ENCODE measurements at regions not wholly inside any gene's neighbourhood (a gene's known extent, or its start where the extent isn't known, plus 50 kb on each side); places are given as distances from the start of the nearest gene placed in this dataset.
"Not testable (repeated sequence)": the region's sequence is repeated elsewhere in the genome, so short reads cannot be mapped to it uniquely, and the experiment has no call there.

DNA sequence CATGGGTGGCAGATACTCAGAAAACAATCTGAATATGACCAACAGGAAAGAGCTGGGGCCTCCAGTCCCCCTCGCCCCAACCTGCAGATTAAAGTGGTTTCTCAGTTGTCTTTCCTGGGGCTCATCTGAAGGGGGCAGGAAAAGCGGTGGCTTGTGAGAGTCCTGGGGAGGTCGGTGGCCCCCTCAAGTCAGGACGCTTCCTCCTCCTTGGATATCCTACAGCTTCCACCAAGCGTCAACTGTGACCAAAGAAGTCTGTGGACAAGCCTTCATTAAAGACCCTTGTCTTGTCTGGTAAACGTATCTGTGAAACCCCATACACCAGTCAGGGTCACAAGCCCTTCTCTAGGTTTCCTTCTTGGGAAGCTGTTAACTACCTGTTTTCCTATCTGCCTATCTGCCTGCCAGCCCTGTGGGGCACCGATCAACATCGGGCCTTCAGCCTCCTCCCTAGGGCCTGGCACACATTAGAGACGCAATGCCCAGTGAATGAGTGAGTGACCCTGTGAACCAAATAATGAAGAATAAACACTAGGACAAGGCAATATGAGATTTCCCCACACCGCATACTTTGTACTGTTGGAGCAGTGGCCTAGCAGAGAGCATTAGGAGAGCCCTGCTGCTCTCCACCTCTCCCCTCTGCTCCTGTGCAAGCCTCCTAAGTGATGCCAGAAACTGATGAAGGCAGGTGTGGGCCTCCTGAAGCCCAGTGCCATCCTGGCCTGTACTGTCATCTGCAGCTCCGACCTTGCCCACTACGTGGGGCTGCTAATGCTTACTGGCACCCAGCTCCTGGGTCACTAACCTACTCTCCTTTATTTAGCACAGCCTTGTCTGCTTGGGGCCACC, 1317.8 kb downstream of the UQCRFS1 start:
- H3K4me3 ChIP-seq (ENCODE audit: low read depth, low read length): no peak overlapping the region

DNA sequence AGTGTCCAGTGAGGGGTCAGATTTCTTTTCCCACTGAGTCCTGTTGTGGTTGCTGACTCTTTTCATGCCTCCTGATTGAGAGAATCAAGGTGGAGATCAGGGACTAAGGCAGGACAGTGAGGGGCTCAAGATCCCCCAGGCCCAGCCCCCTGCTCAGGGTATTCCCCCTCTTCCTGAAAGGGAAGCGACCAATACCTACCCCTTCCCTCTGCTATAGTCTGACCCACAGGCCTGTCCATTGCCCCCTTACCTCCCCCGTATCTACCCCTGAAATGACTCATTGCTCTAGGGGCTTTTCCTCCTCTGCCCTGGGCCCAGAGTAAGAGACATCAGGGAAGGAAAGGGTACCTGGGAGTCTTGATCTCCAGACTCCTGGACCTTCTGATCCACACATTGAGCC, 1320.5 kb downstream of the UQCRFS1 start:
- H3K4me3 ChIP-seq (ENCODE audit: low read depth, low read length): no peak overlapping the region

DNA sequence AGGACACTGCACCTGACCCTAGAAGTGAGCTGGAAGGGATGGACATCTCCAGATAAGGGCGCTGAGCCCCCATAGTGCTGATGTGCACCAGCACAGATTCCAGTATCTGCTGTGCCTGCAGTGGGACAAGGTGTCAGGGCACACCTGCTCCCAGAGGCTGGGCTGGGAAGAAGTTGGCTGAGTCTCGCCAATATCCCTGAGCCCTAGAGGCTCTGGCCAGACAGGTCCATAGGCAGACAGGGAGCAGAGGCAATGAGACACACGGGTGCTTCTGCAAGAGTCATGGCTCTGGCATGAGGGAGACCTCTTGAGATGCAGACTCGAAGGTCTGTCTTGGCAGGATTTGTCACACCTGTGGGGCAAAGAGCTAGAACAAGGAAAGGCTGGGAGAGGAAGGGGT, 1321.5 kb downstream of the UQCRFS1 start:
- no peak overlapping the region for H3K4me3 ChIP-seq (ENCODE audit: low read depth, low read length)

DNA sequence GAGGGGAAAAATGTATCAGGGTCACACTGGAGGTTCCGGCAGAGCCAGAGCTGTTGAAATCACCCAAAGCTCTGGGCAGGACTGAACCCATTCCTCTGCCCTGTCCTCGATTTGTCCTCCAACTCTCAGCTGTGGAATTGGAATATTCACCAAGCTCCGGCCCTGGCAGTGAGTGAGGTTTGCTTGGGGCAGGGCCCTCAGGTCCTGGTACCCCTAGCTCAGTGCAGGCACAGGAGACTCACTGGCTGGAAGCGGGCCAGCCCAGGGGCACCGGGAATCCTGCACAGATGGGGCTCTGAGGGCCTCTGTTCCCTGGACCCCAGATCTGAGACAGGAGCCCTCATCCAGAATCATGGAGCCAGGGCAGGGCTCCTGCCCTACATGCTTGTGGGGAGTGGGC, 1322.3 kb downstream of the UQCRFS1 start:
- H3K4me3 ChIP-seq (ENCODE audit: low read depth, low read length): no peak overlapping the region

DNA sequence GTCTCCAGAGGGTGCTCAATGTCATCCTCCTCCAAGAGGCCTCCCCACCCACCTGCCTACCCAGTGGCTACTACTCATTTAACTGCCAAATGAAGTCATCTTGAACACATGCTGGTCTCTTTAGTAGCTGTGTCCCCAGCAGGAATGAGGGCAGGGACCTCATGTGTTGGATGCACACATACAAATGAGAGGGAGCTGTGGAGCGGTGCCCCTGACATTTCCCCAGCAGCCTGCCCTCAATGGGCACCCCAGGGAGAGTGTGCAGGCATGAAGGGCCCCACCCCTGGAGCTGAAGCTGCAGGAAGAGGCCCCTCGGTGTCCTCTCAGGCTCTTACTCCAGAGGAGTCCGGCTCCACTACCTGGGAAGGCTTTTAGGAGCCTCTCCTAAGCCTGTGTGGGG, 1322.7 kb downstream of the UQCRFS1 start:
- no peak overlapping the region for H3K4me3 ChIP-seq (ENCODE audit: low read depth, low read length)

DNA sequence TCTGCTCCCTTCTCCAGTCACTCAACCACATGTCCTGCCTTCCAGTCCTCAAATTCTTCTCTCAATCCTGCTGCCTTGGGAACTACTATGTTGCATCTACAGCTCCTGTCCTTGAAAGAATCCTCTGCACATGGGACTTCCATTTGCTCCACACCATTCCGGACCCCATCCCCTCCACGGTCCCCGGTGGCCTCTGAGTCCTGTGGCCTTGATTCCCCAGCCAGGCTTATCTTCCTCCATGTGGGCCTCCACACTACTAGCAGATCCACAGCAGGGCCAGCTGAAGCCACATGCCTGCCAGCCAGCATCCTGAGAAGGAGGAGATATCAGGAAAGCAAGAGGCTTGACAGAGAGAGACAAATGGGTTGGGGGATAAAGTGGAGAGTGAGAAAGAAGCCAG, 1323.8 kb downstream of the UQCRFS1 start:
- no peak overlapping the region for H3K4me3 ChIP-seq (ENCODE audit: low read depth, low read length)

DNA sequence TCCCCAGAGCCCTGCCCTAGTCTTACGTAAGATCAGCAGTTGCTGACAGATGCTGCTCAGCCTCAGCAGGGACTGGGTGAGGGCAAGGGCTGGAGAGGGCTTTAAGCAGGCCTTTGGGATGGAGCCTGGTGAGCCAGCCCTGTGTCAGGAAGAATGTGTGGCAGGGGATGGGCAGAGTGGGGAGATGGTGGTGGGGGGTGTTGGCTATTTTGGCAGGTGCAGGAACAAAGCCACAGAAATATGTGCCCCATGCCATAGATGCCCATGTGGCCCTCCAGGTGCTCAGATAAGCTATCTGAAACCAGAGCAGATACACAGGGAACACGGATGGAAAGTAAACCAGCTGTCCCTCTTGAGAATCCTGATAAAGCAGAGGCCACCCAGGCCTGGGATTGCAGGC, 1325.0 kb downstream of the UQCRFS1 start:
- H3K4me3 ChIP-seq (ENCODE audit: low read depth, low read length): no peak overlapping the region

DNA sequence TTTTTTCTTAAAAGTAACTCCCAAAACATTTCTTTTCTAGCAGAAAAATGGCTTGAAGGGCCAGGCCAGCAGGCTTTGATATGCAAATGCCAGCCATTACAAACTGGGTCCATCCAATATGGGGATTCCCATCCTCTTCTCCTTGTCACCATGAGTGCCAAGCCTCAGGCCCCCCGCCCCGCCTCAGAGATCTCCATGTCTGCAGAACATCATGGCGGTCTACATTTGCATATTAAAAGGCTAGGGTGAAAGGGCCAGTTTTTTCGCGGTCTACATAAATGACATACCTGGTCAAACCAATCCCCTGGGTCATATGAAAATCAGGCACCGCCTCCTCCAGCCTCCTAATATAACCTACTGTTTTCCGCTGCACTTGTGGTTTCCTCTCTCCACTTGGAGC, 1327.6 kb downstream of the UQCRFS1 start:
- H3K4me3 ChIP-seq (ENCODE audit: low read depth, low read length): no peak overlapping the region

DNA sequence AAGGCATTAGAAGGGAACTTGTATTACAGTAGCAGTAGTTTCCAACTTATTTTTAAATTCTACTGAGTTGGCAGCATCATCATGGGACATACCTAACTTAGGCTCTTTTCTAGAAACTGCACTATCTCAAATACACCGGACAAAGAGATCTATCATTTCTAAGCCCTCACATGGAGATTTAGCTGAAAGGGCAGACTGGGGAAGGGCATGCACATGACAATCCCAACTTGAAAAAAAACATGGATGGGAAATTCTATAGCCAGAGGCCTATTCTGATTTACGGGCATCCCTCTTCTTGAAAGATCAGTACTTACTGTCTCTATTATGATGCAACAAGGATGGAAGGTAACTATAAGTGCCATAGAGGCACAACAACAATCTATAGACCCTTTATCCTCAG, 1328.6 kb downstream of the UQCRFS1 start:
- no peak overlapping the region for H3K4me3 ChIP-seq (ENCODE audit: low read depth, low read length)

DNA sequence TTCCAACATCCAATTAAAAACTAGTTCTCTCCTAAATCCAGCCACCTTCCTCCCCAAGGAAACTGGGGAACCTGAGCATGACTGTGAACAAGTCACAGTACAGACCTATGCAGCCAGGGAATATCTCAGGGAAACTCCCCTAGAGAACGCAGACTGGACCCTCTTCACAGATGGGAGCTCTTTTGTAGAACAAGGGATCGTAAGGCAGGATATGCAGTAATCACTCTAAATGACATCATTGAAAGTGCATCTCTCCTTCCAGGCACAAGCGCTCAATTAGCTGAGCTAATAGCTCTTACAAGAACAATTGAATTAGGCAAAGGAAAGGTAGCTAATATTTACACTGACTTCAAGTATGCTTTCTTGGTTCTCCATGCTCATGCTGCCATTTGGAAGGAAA, 1331.7 kb downstream of the UQCRFS1 start:
- no peak overlapping the region for H3K4me3 ChIP-seq (ENCODE audit: low read depth, low read length)

DNA sequence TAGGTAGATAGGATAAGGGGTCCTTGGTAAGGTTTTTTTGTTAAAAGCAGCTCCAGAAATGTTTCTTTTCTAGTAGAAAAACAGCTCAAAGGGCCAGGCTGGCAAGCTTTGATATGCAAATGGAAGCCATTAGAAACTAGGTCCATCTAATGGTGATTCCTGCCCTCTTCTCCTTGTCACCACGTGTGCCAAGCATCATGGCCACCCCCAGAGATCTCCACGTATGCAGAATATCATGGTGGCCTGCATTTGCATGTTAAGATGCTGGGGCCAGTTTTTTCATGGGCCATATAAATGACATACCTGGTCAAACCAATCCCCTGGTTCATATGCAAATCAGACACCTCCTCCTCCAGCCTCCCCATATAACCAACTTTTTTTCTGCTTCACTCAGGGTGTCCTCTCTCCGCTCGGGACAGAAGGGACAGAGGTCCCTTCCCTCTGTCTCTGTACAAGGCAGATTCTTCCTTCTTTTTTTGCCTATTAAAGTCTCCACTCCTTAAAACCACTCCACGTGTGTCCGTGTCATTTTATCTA, 1335.9 kb downstream of the UQCRFS1 start:
- H3K4me3 ChIP-seq (ENCODE audit: low read depth, low read length): no peak overlapping the region

DNA sequence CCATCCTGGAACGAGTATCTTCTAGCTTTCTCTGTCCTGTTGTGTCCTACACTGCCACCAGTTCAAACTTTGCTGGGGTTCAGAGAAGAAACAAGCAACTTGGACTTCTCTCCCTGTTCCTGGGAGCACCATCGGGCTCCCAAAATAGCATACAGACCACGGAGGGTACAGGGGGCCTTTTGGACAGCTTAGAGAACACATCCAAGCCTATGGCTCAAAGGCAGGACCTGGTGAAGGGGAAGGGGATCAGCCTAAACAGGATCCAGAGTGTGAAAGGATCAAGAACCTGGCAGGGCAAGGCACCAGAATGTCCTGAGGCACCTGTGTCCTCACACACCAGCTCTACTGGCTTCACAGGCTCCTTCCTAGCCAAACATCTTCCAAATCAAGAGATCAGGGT, 1336.5 kb downstream of the UQCRFS1 start:
- no peak overlapping the region for H3K4me3 ChIP-seq (ENCODE audit: low read depth, low read length)

DNA sequence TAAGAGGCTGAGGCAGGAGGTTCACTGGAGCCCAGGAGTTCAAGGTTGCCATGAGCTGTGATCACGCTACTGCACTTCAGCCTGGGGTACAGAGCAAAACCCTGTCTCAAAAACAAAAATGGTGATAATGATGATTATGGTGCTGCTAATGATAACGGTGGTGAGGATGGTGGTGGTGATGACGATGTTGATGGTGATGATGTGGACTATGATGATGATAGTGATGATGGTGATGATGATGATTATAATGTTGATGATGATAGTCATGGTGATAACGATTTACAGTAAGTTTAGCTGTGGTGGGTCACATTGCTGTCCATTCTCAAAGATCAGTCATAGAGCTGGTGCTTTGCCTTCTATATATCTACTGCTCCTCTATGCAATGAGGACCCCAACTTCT, 1340.6 kb downstream of the UQCRFS1 start:
- no peak overlapping the region for H3K4me3 ChIP-seq (ENCODE audit: low read depth, low read length)

DNA sequence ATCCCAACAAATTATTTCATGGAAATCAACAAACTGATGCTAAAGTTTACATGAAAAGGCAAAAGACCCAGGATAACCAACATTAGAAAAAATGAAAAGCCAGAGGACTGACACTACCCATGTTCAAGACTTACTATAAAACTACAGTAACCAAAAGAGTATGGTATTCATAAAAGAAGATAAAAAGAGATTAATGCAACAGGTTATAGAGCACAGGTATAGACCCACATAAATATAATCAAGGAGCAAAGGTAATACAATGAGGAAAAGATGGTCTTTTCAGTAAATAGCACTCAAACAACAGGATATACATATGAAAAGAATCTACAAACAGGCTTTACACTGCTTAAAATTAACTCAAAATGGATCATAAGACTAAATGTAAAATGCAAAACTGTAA, 1342.7 kb downstream of the UQCRFS1 start:
- no peak overlapping the region for H3K4me3 ChIP-seq (ENCODE audit: low read depth, low read length)

DNA sequence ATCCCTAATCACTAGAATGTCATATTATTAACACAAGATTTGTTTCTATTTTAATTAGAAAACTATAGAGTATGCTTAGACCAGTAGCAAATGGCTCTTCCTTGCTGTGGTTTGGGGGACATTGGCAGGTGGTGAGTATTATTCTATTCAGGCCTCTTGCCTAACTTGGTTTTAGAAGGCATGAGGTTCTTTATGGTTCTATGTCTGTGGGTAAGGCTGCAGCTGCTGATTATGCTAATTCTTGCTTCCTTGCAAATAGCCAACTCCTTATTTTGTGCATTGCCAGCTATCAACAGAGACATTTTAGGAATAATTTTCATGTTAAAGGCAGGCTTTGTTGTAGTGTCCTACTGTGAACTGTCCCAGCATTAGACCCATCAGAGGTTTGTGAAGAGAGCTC, 1344.9 kb downstream of the UQCRFS1 start:
- H3K4me3 ChIP-seq (ENCODE audit: low read depth, low read length): no peak overlapping the region

DNA sequence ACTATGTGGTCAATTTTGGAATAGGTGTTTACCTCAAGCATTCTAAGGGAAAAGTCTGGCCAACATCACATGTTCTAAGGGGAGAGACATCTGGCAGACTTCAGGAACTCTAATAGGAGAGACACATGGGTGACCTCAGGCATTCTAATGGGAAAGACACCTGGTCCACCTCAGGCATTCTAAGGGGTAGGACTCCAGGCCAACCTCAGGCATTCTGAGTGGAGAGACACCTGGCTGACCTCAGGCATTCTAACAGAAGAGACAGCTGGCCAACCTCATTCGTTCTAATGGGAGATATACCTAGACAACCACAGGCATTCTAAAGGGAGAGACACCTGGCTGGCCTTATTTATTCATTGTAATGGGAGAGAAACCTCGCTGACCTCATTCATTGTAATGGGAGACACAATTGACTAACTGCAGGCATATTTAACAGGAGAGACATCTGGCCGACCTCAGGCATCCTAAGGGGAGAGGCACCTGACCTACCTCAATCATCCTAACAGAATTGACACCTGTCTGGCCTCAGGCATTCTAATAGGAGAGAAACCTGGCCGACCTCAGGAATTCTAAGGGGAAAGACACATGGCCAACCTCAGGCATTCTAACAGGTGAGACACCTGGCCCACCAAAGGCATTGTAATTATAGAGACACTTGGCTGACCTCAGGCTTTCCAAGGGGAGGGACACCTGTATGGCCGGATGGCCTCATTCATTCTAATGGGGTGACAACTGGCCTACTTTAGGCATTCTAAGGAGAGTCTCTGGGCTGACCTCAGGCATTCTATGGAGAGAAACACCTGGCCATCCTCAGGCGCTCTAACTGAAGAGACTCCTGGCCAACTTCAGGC, 1346.8 kb downstream of the UQCRFS1 start:
- no peak overlapping the region for H3K4me3 ChIP-seq (ENCODE audit: low read depth, low read length)

DNA sequence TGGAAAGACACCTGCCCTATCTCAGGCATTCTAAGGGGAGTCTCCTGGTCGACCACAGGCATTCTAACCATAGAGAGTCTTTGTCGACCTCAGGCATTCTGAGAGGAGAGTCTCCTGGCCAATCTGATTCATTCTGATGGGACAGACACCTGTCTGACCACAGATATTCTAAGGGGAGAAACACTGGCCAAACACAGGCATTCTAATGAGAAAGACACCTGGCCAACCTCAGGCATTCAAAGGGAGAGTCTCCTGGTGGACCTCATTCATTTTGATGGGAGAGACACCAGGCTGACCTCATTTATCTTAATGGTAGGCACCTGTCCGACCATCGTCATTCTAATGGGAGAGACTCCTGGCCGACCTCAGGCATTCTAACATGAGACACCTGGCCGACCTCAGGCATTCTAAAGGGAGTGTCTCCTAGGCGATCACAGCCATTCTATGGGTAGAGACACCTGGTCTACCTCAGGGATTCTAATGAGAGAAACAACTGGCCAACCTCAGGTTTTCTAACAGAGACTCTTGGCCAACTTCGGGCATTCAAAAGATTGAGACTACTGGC, 1351.5 kb downstream of the UQCRFS1 start:
- no peak overlapping the region for H3K4me3 ChIP-seq (ENCODE audit: low read depth, low read length)

DNA sequence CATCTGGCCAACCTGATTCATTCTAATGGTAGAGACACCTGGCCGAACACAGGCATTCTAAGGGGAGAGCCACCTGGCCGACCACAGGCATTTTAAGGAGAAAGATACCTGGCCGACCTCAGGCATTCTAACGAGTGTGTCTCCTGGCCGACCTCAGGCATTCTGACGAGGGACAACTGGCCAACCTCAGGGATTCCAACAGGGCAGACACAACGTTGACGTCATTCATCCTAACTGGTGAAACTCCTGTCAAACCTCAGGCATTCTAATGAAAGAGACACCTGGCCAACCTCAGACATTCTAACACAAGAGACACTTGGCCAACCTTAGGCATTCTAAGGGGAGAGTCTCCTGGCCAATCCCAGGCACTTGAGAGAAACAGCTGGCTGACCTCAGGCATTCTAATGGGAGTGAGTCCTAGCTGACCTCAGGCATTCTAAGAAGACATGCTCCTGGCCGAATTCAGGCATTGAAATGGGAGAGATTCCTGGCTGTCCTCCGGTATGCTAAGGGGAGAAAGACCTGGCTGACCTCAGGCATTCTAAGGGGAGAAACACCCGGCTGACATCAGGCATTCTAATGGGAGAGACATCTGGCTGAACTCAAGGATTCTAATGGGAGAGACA, 1352.5 kb downstream of the UQCRFS1 start:
- no peak overlapping the region for H3K4me3 ChIP-seq (ENCODE audit: low read depth, low read length)

DNA sequence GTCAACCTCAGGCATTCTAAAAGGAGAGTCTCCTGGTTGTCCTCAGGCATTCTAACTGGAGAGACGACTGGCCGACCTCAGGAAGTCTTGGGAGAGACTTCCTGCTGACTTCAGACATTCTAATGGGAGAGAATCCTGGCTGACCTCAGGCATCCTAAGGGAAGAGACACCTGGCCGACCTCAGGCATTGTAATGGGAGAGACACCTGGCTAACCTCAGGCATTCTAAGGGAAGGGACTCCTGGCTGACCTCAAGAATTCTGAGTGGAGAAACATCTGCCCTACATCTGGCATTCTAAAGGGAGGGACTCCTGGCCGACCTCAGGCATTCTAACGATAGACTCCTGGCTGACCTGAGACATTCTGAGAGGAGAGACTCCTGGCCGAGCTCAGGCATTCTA, 1353.3 kb downstream of the UQCRFS1 start:
- no peak overlapping the region for H3K4me3 ChIP-seq (ENCODE audit: low read depth, low read length)

DNA sequence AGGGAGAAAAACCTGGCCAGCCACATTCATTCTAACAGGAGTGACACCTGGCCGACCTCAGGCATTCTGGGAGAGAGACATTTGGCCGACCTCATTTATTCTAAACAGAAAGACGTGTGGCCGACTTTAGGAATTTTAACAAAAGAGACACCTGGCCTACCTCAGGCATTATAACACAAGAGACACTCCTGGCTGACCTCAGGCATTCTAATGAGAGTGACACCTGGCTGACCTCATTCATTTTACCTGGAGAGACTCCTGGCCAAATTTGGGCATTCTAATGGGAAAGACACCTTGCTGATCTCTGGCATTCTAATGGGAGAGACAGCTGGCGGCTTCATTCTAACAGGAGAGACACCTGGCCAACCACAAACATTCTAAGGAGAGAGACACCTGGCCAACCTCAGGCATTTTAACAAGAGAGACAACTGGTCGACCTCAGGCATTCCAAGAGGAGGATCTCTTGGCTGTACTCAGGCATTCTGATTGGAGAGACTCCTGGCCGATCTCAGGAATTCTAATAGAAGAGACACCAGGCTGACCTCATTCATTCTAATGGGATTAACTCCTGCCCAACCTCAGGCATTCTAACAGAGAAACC, 1353.9 kb downstream of the UQCRFS1 start:
- H3K4me3 ChIP-seq (ENCODE audit: low read depth, low read length): no peak overlapping the region

DNA sequence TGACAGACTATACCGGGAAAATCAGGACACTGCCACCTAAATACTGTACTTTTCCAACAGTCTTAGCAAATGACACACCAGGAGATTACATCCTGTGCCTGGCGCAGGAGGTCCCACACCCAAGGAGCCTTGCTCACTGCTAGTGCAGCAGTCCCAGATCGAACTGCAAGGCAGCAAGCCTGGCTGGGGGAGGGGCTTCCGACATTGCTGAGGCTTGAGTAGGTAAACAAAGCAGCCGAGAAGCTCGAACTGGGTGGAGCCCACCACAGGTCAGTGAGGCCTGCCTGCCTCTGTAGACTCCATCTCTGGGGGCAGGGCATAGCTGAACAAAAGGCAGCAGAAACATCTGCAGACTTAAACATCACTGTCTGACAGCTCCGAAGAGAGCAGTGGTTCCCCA, 1360.0 kb downstream of the UQCRFS1 start:
- not testable (repeated sequence) for H3K4me3 ChIP-seq (ENCODE audit: low read depth, low read length)
